ENCODE measurements at regions not wholly inside any gene's neighbourhood (a gene's known extent, or its start where the extent isn't known, plus 50 kb on each side); places are given as distances from the start of the nearest gene placed in this dataset.
"Not testable (repeated sequence)": the region's sequence is repeated elsewhere in the genome, so short reads cannot be mapped to it uniquely, and the experiment has no call there.

DNA sequence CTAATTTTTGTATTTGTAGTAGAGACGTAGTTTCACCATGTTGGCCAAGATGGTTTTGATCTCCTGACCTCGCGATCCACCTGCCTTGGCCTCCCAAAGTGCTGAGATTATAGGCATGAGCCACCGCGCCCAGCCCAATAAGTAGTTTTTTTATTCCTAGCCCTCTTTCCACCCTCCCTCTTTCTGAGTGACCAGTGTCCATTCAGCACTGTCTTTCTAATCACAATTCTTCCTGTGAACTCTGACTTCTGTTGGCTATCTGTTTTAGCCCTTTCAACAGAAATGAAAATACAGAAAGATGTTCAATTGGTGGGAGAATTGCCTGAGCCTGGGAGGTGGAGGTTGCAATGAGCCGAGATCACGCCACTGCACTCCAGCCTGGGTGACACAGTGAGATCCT lies 122.3 kb upstream of the LIFR start:
- DNase-seq: peak in 3 of 51 donors; percentile 1 to 44 (median 39)

DNA sequence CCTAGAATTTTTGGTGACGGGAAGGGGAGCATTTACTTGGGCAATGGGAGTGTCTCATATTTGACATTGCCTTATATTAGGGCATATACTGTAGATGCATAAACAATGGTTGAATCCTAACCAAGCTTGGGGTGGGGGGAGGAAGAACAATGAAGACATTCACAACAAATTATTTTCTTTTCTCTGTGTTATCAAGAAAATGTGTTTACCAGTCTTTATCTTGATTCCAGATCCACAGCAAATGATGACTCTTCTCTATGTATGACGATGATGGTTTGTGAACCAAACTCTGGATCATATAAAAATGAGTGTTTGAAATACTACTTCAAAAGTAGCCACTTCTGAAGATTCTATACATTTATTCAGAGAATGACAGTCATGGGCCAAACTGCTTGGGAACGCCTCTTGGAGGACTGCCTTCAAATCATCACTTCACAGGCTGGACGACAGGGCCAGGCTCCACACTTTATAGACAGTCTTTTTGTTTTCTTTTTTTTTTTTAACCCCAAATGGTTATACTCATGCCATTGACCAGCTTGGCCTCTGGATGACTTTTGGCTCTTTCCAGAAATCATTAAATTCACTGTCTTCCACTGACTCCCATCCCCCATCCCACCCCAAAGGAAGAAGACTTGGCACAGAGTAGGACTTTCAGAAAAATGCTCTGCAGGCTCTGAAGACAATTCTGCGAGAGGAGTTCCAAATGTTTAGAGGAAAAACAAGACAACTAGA lies 123.8 kb upstream of the LIFR start:
- peak in 11 of 51 donors; percentile 1 to 69 (median 23) for DNase-seq

- DNase-seq: no peak
Observed at GRCh38 chr5:38681029-38681706, 124.7 kb upstream of the LIFR start.

- DNase-seq: no peak
Observed at GRCh38 chr5:38681966-38682365, 125.5 kb upstream of the LIFR start.

GRCh38 chr5:38686658-38687057 lies 130.2 kb upstream of the LIFR start:
- DNase-seq: no peak

GRCh38 chr5:38692346-38692745 lies 135.9 kb upstream of the LIFR start:
- DNase-seq: no peak

GRCh38 chr5:38692781-38693527 lies 136.5 kb upstream of the LIFR start:
- no peak for DNase-seq

- DNase-seq: no peak
Observed at GRCh38 chr5:38695021-38695958, 138.8 kb upstream of the LIFR start.

DNA sequence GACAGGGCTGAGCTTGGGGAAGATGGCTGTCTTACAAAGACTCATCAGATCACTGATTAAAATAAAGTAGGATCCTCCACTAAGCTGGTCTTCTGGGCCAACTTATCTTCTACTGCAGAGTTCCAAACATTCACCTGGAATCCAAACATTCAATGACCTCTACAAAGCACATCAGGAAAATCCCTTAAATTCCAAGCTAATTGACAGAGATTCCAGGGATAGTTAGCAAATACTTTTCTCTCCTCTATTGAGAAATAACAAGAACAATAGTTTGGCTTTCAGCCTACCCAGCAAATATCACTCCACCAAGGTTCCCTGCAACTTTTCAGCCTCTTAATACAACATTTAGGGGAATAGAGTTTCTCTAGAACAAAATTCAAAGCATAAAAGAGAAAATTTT lies 140.6 kb upstream of the LIFR start:
- DNase-seq: no peak

DNA sequence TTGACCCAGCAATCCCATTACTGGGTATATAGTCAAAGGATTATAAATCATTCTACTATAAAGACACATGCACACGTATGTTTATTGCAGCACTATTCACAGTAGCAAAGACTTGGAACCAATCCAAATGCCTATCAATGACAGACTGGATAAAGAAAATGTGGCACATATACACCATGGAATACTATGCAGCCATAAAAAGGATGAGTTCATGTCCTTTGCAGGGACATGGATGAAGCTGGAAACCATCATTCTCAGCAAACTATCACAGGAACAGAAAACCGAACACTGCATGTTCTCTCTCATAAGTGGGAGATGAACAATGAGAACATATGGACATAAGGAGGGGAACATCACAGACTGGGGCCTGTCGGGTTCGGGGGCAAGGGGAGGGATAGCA lies 140.3 kb upstream of the OSMR start:
- not testable (repeated sequence) for DNase-seq

- DNase-seq: no peak
Observed at GRCh38 chr5:38706376-38706775, 139.4 kb upstream of the OSMR start.

GRCh38 chr5:38707352-38708210 lies 138.2 kb upstream of the OSMR start:
- no peak for DNase-seq

GRCh38 chr5:38709678-38710306 lies 136.0 kb upstream of the OSMR start:
- no peak for DNase-seq

GRCh38 chr5:38710627-38711026 lies 135.2 kb upstream of the OSMR start:
- DNase-seq: no peak

DNA sequence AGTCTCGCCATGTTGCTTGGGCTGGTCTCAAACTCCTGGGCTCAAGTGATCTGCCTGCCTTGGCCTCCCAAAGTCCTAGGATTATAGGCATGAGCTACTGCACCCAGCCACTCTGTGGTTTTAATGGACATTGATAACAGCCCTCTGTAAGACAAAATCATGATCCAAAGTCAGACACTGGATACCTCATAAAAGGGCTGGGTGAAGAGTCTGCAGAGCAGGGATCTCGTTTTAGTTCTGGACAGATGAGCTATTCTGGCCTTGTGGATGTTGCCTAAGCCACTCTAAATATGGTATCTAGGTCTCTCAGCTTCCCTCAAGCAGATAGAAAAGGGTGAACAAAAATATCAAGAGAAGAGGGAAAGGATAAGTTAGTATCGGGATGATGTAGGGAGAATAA lies 133.4 kb upstream of the OSMR start:
- DNase-seq: no peak

DNA sequence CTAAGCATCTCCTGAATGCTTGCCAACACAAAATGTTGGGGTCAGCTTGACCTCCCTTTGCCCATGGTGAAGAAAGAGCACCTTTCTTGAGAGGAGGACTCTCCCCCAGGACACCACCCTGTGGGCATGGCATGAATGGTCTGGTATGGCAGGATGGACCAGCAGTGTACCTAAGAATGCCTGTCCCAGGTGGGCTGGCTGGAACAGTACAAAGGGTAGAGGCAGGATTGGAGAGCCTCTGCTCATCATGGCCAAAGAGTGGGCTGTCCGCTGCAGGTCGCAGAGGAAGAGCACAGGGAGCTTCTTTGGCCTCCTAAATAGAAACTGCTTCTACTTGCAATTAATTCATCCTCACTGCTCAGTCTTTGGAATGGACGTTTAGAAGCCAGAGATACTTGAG lies 131.6 kb upstream of the OSMR start:
- DNase-seq: no peak

GRCh38 chr5:38714703-38715355 lies 131.0 kb upstream of the OSMR start:
- DNase-seq: no peak

- peak in 23 of 51 donors; percentile 4 to 73 (median 32) for DNase-seq
Observed at GRCh38 chr5:38715696-38716095, 130.1 kb upstream of the OSMR start.

- DNase-seq: no peak
Observed at GRCh38 chr5:38716516-38716915, 129.3 kb upstream of the OSMR start.

Measured in hypothalamus (tissue), 51 donors.